HG03175 (cell line): ENCODE measurements at regions not wholly inside any gene's neighbourhood (a gene's known extent, or its start where the extent isn't known, plus 50 kb on each side); places are given as distances from the start of the nearest gene placed in this dataset.

Experiments used
- ATAC-seq: cut with Tn5 transposase; IDR thresholded peaks from one replicate; pipeline ENCODE4 v1.9.1; 2021; ENCODE audit warnings: mild to moderate bottlenecking, moderate library complexity; ENCODE audit not compliant: unreplicated experiment

- ATAC-seq, result no peak
These were observed 553.4 kb upstream of the EPHA7 start for GRCh38 chr6:93972791-93973190.

- ATAC-seq, result no peak
These were observed 551.3 kb upstream of the EPHA7 start for GRCh38 chr6:93970684-93971083.

- no peak for ATAC-seq
These were observed 548.8 kb upstream of the EPHA7 start for GRCh38 chr6:93968126-93968525.

DNA sequence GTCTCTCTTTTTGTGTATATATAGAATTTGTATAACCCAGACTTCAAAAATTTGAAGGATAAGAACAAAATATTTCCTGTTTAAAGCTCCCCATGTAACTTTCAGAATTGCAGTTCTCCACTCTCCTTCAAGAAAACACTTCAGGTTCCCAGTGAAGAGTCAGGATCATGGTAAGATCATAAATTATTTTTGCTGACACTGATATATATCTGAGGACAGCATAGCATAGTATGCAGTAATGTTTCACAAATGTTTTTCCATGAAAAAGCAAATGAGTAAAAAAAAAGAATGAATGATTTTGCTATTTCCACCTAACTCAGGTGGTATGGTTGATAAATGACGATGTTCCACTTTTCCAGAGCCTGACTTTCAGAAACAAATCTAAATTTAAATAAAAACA, 545.6 kb upstream of the EPHA7 start:
- ATAC-seq, result no peak

GRCh38 chr6:93964321-93964720, 545.0 kb upstream of the EPHA7 start:
- no peak for ATAC-seq

GRCh38 chr6:93962566-93962965, 543.2 kb upstream of the EPHA7 start:
- no peak for ATAC-seq

DNA sequence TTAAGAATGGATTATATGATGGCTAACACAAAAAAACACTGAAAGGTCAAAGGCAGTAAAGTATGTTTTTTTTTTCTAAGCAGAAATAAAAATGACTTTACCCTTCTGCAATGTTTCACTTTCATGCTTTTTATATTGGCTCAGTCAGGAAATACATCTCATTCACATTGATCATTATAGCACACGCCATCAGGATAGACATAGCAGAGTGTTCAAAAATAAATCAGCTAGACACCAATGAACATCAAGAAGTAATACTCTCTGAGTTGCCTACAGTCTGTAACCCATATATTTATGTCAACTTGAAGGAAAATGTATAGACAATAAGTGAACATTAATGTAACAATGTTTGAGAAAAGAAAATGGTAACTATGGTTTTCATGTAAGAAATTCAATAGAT, 535.2 kb upstream of the EPHA7 start:
- ATAC-seq, result no peak

GRCh38 chr6:93943661-93944060, 524.3 kb upstream of the EPHA7 start:
- no peak for ATAC-seq

DNA sequence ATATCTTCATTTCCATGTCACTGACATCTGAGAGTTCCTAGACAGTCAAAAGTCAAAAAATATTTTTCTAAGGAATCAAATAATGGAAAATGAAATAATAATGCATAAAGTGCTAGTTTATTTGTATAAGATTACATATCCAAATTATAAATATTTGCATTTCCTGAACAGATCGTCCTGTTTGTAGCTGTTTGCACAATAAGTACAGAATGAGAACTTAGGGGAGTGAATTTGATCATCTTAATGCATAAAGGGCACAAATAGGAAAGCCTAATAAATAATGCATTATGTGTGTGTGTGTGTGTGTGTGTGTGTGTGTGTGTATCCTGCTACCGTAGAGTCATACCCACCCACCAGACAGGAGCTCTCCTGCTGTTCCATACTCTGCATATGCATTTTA, 521.0 kb upstream of the EPHA7 start:
- no peak for ATAC-seq

- ATAC-seq, result no peak
These were observed 512.8 kb upstream of the EPHA7 start for GRCh38 chr6:93932175-93932574.

- ATAC-seq, result no peak
These were observed 508.4 kb upstream of the EPHA7 start for GRCh38 chr6:93927731-93928130.

- no peak for ATAC-seq
These were observed 500.0 kb upstream of the EPHA7 start for GRCh38 chr6:93919365-93919764.

DNA sequence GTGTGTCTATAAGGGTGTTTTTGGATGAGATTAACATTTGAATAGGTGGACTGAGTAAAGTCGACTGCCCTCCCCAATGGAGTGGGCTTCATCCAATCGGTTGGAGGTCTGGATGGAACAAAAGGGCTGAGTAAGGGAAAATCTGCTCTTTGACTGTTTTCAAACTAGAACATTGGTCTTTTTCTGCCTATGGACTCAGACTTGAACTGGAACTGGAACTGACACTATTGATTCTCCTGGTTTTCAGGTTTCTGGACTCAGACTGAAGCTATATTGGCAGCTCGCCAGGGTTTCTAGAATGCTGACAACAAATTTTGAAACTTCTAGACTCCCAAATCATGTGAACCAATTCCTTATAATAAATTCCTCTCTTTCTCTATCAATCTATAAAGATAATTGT, 498.9 kb upstream of the EPHA7 start:
- ATAC-seq, result no peak

DNA sequence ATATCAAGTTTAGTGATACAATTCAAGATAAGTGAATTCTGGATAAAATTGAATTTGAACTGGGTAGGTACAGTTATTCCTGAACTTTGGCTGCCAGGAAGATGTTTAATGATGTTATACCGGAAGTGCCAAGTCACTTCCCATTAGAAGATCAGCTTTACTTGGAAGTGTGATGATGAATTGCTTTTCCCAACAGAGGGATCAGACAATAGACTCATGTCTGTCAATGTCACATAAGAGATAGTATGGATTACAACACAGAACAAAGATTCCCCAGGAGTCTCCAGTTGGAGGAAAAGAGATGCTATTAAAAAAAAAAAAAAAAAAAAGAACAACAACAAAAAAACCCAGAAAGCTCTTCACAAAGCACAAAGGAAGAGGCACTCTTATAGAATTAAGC, 497.9 kb upstream of the EPHA7 start:
- no peak for ATAC-seq

GRCh38 chr6:93916716-93917115, 497.4 kb upstream of the EPHA7 start:
- no peak for ATAC-seq

- ATAC-seq, result no peak
These were observed 496.6 kb upstream of the EPHA7 start for GRCh38 chr6:93915961-93916360.

DNA sequence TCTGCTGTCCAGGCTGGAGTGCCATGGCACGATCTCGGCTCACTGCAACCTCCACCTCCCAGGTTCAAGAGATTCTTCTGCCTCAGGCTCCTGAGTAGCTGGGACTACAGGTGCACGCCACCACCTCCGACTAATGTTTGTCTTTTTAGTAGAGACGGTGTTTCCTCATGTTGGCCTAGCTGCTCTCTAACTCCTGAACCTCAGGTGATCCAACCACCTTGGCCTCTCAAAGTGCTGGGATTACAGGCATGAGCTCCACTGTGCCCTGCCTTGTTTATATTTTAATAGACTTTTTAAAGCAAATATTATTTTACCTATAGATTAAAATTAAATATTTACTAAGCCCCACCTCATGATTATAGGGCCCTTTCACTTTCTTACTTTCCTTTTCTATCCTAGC, 483.2 kb upstream of the EPHA7 start:
- no peak for ATAC-seq

DNA sequence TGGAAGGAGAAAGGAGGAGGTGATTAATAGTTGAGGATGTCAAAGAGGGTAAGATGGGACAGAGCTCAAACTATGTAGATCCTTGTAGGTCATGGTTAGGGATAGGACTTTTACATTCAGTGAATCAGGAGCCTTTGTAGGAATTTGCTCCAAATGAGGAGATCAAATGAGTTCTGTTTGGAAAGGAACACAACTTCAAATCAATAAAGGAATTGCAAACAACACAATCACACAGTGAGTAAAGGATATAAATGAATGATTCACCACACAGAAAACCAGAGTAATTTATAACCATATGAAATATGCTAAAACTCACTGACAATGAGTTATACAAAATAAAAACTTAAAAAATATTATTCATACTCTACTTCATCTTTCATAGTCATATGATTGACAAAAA, 480.8 kb upstream of the EPHA7 start:
- ATAC-seq, result no peak

GRCh38 chr6:93896081-93896480, 476.7 kb upstream of the EPHA7 start:
- ATAC-seq, result no peak

- ATAC-seq, result no peak
These were observed 475.2 kb upstream of the EPHA7 start for GRCh38 chr6:93894521-93894920.

- no peak for ATAC-seq
These were observed 470.4 kb upstream of the EPHA7 start for GRCh38 chr6:93889713-93890112.

DNA sequence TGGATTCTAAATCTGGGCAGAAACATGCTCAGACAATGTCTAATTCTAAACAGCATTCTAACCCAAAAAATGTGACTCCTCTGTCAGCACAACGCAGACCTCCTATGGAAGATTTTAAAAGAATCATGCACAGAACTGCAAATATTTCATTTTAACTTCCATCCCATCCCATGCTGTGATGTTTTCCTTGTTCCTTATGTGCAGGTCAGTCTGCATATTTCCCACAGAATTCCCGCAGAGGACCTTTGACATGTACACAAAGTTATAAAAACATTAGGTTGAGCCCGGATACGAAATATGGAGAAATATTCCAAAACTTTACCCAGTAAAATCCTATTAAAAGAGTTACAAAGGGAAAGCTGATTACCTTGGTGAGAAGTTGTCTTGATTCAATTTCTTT, 467.1 kb upstream of the EPHA7 start:
- no peak for ATAC-seq

DNA sequence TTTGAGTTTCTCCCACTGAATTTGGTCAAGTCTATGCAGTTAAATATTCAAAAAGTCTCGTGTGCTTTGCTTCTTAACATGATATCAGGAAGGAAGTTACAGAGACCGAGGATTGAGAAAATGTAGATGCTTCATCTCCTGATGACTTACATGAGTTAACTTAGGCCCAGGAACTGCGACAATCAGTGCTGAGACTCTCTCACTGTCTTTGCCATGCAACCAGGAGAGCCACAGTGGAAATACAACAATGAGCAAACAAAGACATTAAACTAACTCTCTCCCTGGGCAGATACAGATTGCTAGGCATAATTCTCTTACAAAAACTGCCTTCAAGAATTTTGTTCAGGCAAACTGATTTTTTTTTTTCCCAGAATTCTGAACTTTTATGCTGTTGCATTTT, 440.6 kb upstream of the EPHA7 start:
- ATAC-seq, result no peak

GRCh38 chr6:93858213-93858612, 438.9 kb upstream of the EPHA7 start:
- ATAC-seq, result no peak
